ENCODE measurements at regions not wholly inside any gene's neighbourhood (a gene's known extent, or its start where the extent isn't known, plus 50 kb on each side); places are given as distances from the start of the nearest gene placed in this dataset.

- TF ChIP-seq CTCF (conservative IDR thresholded peaks at IDR 0.05) (no peak), EZH2 (IDR thresholded peaks at IDR 0.05; ENCODE audit: low read depth) (no peak)
These were observed 295.4 kb upstream of the NPSR1 start for GRCh38 chr7:34362621-34363020.

Measured in PC-9 (cell line).